GM10248 (cell line): ENCODE measurements at regions not wholly inside any gene's neighbourhood (a gene's known extent, or its start where the extent isn't known, plus 50 kb on each side); places are given as distances from the start of the nearest gene placed in this dataset.

ENCODE experiments used
- CTCF ChIA-PET: fragments of 300-600 bp; sonication (Branson Sonifier 250); formaldehyde crosslinking; extraction: SDS; loops from one replicate; lab custom pipeline; 2021; ENCODE audit warnings: antibody characterized with exemption; lab: Yijun Ruan, JAX
- POLR2A ChIA-PET: fragments of 350-650 bp; sonication (Branson Sonifier 250); formaldehyde crosslinking; extraction: SDS; loops from one replicate; lab custom pipeline; 2020; ENCODE audit warnings: antibody characterized with exemption; lab: Yijun Ruan, JAX
- DNase-seq: peaks from one replicate; pipeline ENCODE4 v3.0.0; 2012; ENCODE audit errors: extremely low spot score
- CTCF ChIP-seq: IDR thresholded peaks from 2 replicates; pipeline ENCODE4 v1.5.1; 2012; ENCODE audit warnings: mild to moderate bottlenecking, low read depth; ENCODE audit errors: extremely low read depth, missing control alignments, control extremely low read depth

GRCh38 chr6:44030812-44031454 is 96.3 kb downstream of the MRPL14 start:
- ChIA-PET CTCF (interaction anchor here (1.1 to 1.6 kb wide), 4 partner anchors 12 to 257 kb away, joined by 3 read pairs; no protein-coding TSS in a partner anchor), POLR2A (no interaction called here)
- no peak for TF ChIP-seq CTCF
- DNase-seq = no peak

DNA sequence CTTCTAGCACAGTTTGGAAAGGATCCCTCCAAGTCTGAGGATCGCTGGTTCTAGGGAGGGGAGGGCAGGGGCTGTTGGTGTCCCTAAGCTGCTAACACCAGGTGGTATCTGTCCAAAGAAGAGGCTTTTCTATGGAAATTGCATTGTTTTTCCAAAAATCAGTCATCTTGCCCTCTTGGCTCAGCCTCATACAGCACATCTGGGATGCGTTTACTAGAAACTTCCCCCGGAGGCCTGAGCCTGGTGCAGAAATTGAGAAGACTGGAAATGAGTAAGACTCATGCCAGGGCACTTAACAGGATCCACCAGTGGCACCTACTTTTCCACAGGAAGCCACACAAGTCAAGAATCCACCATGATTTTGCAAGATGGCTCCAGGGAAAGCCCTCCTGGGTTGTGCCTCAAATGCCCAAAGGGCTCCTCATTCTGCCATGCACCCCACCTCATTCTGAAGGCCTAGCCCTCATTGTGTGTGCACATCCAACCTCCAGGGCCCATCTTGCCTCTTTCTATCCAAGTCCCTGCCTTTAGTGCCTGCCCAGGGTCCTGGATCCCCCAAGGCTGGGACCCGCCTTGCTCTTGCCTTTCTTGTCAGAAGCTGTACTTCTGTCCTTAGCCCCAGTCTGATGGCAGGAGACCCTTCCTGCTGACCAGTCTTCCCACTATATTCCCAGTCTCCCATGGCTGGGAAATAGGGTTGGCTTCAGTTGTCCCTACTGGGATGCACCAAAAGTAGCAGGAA is 97.6 kb downstream of the MRPL14 start:
- POLR2A ChIA-PET = no interaction called here
- no peak for TF ChIP-seq CTCF
- CTCF ChIA-PET = interaction anchor here (1.1 to 1.6 kb wide), 2 partner anchors 20 to 256 kb away, joined by 3 read pairs; no protein-coding TSS in a partner anchor
- DNase-seq = no peak

- ChIA-PET CTCF (interaction anchor here (1.4 to 1.8 kb wide), 4 partner anchors 13 to 51 kb away, joined by 3 to 4 read pairs (median 3); no protein-coding TSS in a partner anchor), POLR2A (no interaction called here)
- no peak for TF ChIP-seq CTCF
- DNase-seq = no peak
Observed at GRCh38 chr6:44028789-44029310, 98.4 kb downstream of the MRPL14 start.

DNA sequence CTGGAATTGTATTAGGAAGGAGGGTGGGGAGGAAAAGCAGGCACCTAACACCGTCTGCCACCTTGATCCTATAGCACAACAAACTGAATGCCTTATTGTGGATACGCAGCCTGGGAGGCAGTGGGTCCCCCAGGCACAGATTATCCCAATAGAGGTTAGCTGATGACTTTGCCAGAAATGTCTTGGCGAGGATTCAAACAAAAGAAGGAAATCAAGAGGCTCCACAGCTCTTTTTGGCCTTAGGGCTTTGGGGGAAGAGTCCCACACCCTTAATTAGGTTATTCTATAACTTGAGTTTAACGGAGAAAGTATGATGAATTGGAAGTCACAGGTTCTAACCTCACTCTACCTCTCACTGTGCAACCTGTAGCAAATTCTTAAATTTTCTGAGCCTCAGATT is 102.0 kb downstream of the MRPL14 start:
- TF ChIP-seq CTCF = no peak
- CTCF ChIA-PET = interaction anchor here (0.8 to 1.5 kb wide), 2 partner anchors 24 to 256 kb away, joined by 3 to 4 read pairs; partner anchors contain the start of gene VEGFA
- POLR2A ChIA-PET = no interaction called here
- no peak for DNase-seq

- POLR2A ChIA-PET = no interaction called here
- no peak for TF ChIP-seq CTCF
- CTCF ChIA-PET = interaction anchor here (0.8 to 1.5 kb wide), 3 partner anchors 24 to 255 kb away, joined by 3 to 4 read pairs (median 4); partner anchors contain the start of gene VEGFA
- DNase-seq = no peak
Observed at GRCh38 chr6:44024574-44025219, 102.6 kb downstream of the MRPL14 start.
